ENCODE measurements at regions not wholly inside any gene's neighbourhood (a gene's known extent, or its start where the extent isn't known, plus 50 kb on each side); places are given as distances from the start of the nearest gene placed in this dataset.

GRCh38 chr12:111081600-111081999 lies 161.2 kb upstream of the MYL2 start:
- TF ChIP-seq ZNF274 (IDR thresholded peaks at IDR 0.05; ENCODE audit: low read length) (no peak), ZNF274 (tag by site-specific recombination; IDR thresholded peaks at IDR 0.05; ENCODE audit: borderline replicate concordance) (no peak), ZBTB21 (tag by site-specific recombination; IDR thresholded peaks at IDR 0.05) (no peak), ZNF449 (tag by site-specific recombination; IDR thresholded peaks at IDR 0.05) (no peak)

Measured in HEK293 (cell line).